RWPE1 (cell line): ENCODE measurements at regions not wholly inside any gene's neighbourhood (a gene's known extent, or its start where the extent isn't known, plus 50 kb on each side); places are given as distances from the start of the nearest gene placed in this dataset.

Experiments used
- CTCF ChIA-PET: fragments of 350-600 bp; sonication (Branson Sonifier 250); formaldehyde crosslinking; extraction: SDS; loops from one replicate; lab custom pipeline; 2021; lab: Yijun Ruan, JAX
- POLR2A ChIA-PET: fragments of 400-600 bp; formaldehyde crosslinking; extraction: SDS; loops from one replicate; lab custom pipeline; 2020; ENCODE audit warnings: antibody characterized with exemption; ENCODE audit not compliant: low non-redundant PET; lab: Yijun Ruan, JAX
- DNase-seq: peaks from one replicate; pipeline ENCODE4 v3.0.0; 2012; ENCODE audit warnings: low spot score
- H3K27ac ChIP-seq: fragments of 450-650 bp; 2 replicates; pipeline ENCODE4 v1.5.1; 2017
- CTCF ChIP-seq: fragments of 450-650 bp; conservative IDR thresholded peaks from 2 replicates; pipeline ENCODE4 v1.5.1; 2017; ENCODE audit warnings: low read depth, mild to moderate bottlenecking

DNA sequence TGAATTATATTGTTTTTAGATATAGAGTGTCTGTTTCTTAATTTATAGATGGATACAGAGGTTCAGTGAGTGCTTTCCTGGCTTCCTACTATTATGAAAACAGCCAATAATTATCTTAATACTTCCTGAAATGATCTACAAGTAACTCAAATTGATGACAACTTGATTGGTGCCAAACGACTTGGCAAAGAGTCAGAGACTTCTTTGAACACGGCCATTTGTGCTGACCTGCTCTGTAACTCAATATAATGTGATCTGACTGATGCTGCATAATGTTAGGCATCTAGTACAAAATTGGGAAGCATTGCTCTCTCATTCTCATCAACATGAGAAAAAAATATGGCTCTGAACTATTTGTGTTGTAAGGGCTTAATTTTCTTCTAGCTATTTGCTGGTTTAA, 193.9 kb downstream of the DIPK2A start:
- no peak overlapping the region for H3K27ac ChIP-seq
- CTCF ChIA-PET: no interaction called here
- no peak for TF ChIP-seq CTCF
- POLR2A ChIA-PET: no interaction called here
- DNase-seq: no peak

GRCh38 chr3:144167634-144168033, 196.0 kb downstream of the DIPK2A start:
- ChIA-PET CTCF (no interaction called here), POLR2A (no interaction called here)
- no peak for TF ChIP-seq CTCF
- DNase-seq: no peak
- no peak overlapping the region for H3K27ac ChIP-seq

- no peak overlapping the region for H3K27ac ChIP-seq
- TF ChIP-seq CTCF: no peak
- no peak for DNase-seq
- CTCF ChIA-PET: no interaction called here
- POLR2A ChIA-PET: no interaction called here
These were observed 201.9 kb downstream of the DIPK2A start for GRCh38 chr3:144173491-144173890.

- H3K27ac ChIP-seq: no peak overlapping the region
- CTCF ChIA-PET: interaction anchor here (0.6 to 0.7 kb wide), 3 partner anchors 89 to 166 kb away, joined by 3 to 4 read pairs (median 3); no protein-coding TSS in a partner anchor
- no peak for DNase-seq
- TF ChIP-seq CTCF: no peak
- POLR2A ChIA-PET: no interaction called here
These were observed 204.2 kb downstream of the DIPK2A start for GRCh38 chr3:144175644-144176425.

GRCh38 chr3:144177649-144178048, 206.0 kb downstream of the DIPK2A start:
- no peak for DNase-seq
- H3K27ac ChIP-seq: no peak overlapping the region
- TF ChIP-seq CTCF: no peak
- CTCF ChIA-PET: no interaction called here
- POLR2A ChIA-PET: no interaction called here

DNA sequence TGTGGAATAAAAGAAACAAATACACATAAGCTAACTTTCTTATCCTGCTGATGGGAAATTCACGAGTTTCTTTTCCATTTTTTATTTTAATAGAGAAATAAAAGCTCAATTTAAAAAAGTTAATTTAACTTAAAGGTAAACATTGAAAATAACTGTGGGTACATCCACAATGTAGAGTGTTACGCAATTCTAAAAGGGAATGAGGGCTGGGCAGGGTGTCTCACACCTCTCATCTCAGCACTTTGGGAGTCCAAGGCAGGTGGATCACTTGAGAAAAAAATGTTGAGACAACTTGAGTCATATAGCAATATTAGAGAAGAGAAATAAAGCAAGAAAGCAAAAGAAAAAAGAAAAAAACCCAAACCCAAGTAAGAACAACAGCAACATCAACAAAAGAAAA, 207.0 kb downstream of the DIPK2A start:
- CTCF ChIA-PET: no interaction called here
- no peak for DNase-seq
- POLR2A ChIA-PET: no interaction called here
- no peak for TF ChIP-seq CTCF
- no peak overlapping the region for H3K27ac ChIP-seq
